B cell (primary cell): ENCODE measurements at regions not wholly inside any gene's neighbourhood (a gene's known extent, or its start where the extent isn't known, plus 50 kb on each side); places are given as distances from the start of the nearest gene placed in this dataset.

Source experiments
- ATAC-seq: fragments of 200-7000 bp; cut with Tn5 transposase; one replicate; pipeline ENCODE4 v1.10.0; 2021; ENCODE audit warnings: low read depth, mild to moderate bottlenecking, moderate number of reproducible peaks, moderate library complexity
- CTCF ChIA-PET: fragments of 350-600 bp; sonication (Branson Sonifier 250); formaldehyde crosslinking; loops from one replicate; lab custom pipeline; 2021; ENCODE audit warnings: antibody characterized with exemption, inconsistent platforms; lab: Charles Lee
- POLR2A ChIA-PET: fragments of 350-600 bp; sonication (Branson Sonifier 250); formaldehyde crosslinking; loops from one replicate; lab custom pipeline; 2021; ENCODE audit warnings: antibody characterized with exemption; lab: Charles Lee
- DNase-seq: peaks from one replicate; pipeline ENCODE4 v3.0.0; 2013
- H2AFZ ChIP-seq: 2 replicates; pipeline ENCODE4 v1.6.1; 2012; ENCODE audit warnings: mild to moderate bottlenecking, low read depth, low read length; ENCODE audit not compliant: insufficient read depth, poor library complexity, severe bottlenecking
- H3K27ac ChIP-seq, 2 donors: 1 replicate in 1 of 2; 2 replicates in 1 of 2; pipeline ENCODE4 v1.5.1; 2012 to 2013; ENCODE audit warnings: low read length in 2 of 2, mild to moderate bottlenecking in 2 of 2, moderate library complexity in 1 of 2
- H3K27me3 ChIP-seq, 4 experiments: fragments of 200-600 bp in 1 of 4; sonication (generic) in 1 of 4; replicated peaks in 1 of 4; 1 replicate in 2 of 4; 2 replicates in 2 of 4; pipeline versions ENCODE4 v1.6.1 to v1.7.0; 2013 to 2016; ENCODE audit warnings: low read length in 3 of 4, mild to moderate bottlenecking in 2 of 4, mixed read lengths in 1 of 4, moderate library complexity in 1 of 4; ENCODE audit not compliant: insufficient read depth in 4 of 4, control insufficient read depth in 3 of 4; ENCODE audit errors: control extremely low read depth in 1 of 4
- H3K36me3 ChIP-seq, 2 experiments: replicated peaks in 1 of 2; 1 replicate in 1 of 2; 2 replicates in 1 of 2; pipeline versions ENCODE4 v1.6.1 to v1.7.1; 2013; ENCODE audit warnings: low read length in 1 of 2; ENCODE audit not compliant: insufficient read depth in 2 of 2, control insufficient read depth in 1 of 2; ENCODE audit errors: control extremely low read depth in 1 of 2, extremely low read depth in 1 of 2
- H3K4me1 ChIP-seq, 2 donors: fragments of 200-600 bp in 1 of 2; sonication (generic) in 1 of 2; 1 replicate in 1 of 2; 2 replicates in 1 of 2; pipeline versions ENCODE4 v1.5.1 to v1.6.1; 2013 to 2017; ENCODE audit warnings: low read length in 2 of 2; ENCODE audit not compliant: control insufficient read depth in 2 of 2, insufficient read depth in 2 of 2
- H3K4me2 ChIP-seq: replicated peaks from 2 replicates; pipeline ENCODE3; 2012; ENCODE audit warnings: mild to moderate bottlenecking, low read depth, low read length; ENCODE audit not compliant: poor library complexity, severe bottlenecking
- H3K4me3 ChIP-seq, 5 experiments: fragments of 200-600 bp in 1 of 5; sonication (generic) in 1 of 5; 1 replicate in 3 of 5; 2 replicates in 2 of 5; pipeline versions ENCODE4 v1.5.1 to v1.7.0; 2011 to 2016; ENCODE audit warnings: low read length in 4 of 5, mild to moderate bottlenecking in 4 of 5, low read depth in 2 of 5, control low read depth in 1 of 5, moderate library complexity in 1 of 5; ENCODE audit not compliant: insufficient read depth in 1 of 5; ENCODE audit errors: control extremely low read depth in 1 of 5, extremely low read depth in 1 of 5
- H3K79me2 ChIP-seq: fragments of 200-600 bp; sonication (generic); one replicate; pipeline ENCODE4 v1.6.0; 2016; ENCODE audit warnings: low read length; ENCODE audit not compliant: control insufficient read depth, insufficient read depth
- H3K9ac ChIP-seq: fragments of 200-600 bp; sonication (generic); 2 replicates; pipeline ENCODE4 v1.6.1; 2017; ENCODE audit warnings: mild to moderate bottlenecking, low read length, moderate library complexity
- H3K9me3 ChIP-seq, 3 donors: one replicate each; pipeline versions ENCODE4 v1.6.1 to v1.7.1; 2013; ENCODE audit warnings: low read length in 2 of 3; ENCODE audit not compliant: control insufficient read depth in 2 of 3, insufficient read depth in 1 of 3; ENCODE audit errors: control extremely low read depth in 1 of 3
- H4K20me1 ChIP-seq: 2 replicates; pipeline ENCODE4 v1.6.0; 2012; ENCODE audit warnings: mild to moderate bottlenecking, low read length; ENCODE audit not compliant: insufficient read depth, control insufficient read depth, poor library complexity, severe bottlenecking
- H3K27ac Mint-ChIP-seq: one replicate; pipeline ENCODE4 v1.8.0; 2021; ENCODE audit warnings: mixed read lengths
- H3K27me3 Mint-ChIP-seq: one replicate; pipeline ENCODE4 v1.8.0; 2021; ENCODE audit warnings: mixed read lengths
- H3K4me1 Mint-ChIP-seq: one replicate; pipeline ENCODE4 v1.8.0; 2021; ENCODE audit warnings: mixed read lengths
- H3K4me3 Mint-ChIP-seq: one replicate; pipeline ENCODE4 v1.8.0; 2021; ENCODE audit warnings: mixed read lengths
- H3K9me3 Mint-ChIP-seq: one replicate; pipeline ENCODE4 v1.8.0; 2022; ENCODE audit warnings: mixed read lengths; ENCODE audit not compliant: insufficient read depth
- CTCF ChIP-seq: fragments of 200-600 bp; IDR thresholded peaks from one replicate; pipeline ENCODE4 v1.8.0; 2022; ENCODE audit warnings: antibody characterized with exemption, mild to moderate bottlenecking
- EZH2 ChIP-seq: IDR thresholded peaks from 2 replicates; pipeline ENCODE4 v1.6.1; 2012; ENCODE audit warnings: borderline replicate concordance, low read depth, mild to moderate bottlenecking, moderate library complexity, low read length; ENCODE audit not compliant: insufficient read depth, poor library complexity, severe bottlenecking
- WGBS: methylation state at CpG from one replicate; pipeline ENCODE4 v1.1.5; 2013; ENCODE audit warnings: missing lambda C conversion rate; ENCODE audit not compliant: insufficient coverage; 5-methylcytosine and 5-hydroxymethylcytosine counted together
- intact Hi-C: fragments of 100-400 bp; cut with micrococcal nuclease; formaldehyde crosslinking; loops from one replicate; pipeline ENCODE4 v1.10.0; 2022

GRCh38 chr17:77018504-77018903 lies 122.3 kb upstream of the SEC14L1 start:
- no peak overlapping the region for H2AFZ ChIP-seq
- ChIA-PET CTCF (no interaction called here), POLR2A (no interaction called here)
- no peak for TF ChIP-seq CTCF
- no peak for TF ChIP-seq EZH2
- H3K4me2 ChIP-seq = no peak overlapping the region
- intact Hi-C loops = no loop called here
- 96% methylated on average over 5 of the region's 5 CpGs for WGBS
- no peak overlapping the region for H3K4me3 ChIP-seq
- DNase-seq (no peak), ATAC-seq (no peak)
- H3K27ac ChIP-seq = no peak overlapping the region
- no peaks in the 10 kb centered on the region for H3K4me1 ChIP-seq
- H4K20me1 ChIP-seq = no peaks in the 10 kb centered on the region
- no peaks in the 10 kb centered on the region for H3K27me3 ChIP-seq
- no peaks in the 10 kb centered on the region for H3K79me2 ChIP-seq
- Mint-ChIP-seq H3K4me3 (no peak overlapping the region), H3K4me1 (peaks cover 4% of the 10 kb centered on the region), H3K9me3 (peaks cover 6% of the 10 kb centered on the region), H3K27me3 (peaks cover 5% of the 10 kb centered on the region), H3K27ac (no peak overlapping the region)
- H3K9ac ChIP-seq = no peak overlapping the region
- H3K36me3 ChIP-seq = no peaks in the 10 kb centered on the region
- peaks cover 0 to 13% (median 0%) of the 10 kb centered on the region in 3 donors for H3K9me3 ChIP-seq

GRCh38 chr17:77019893-77020379 lies 120.8 kb upstream of the SEC14L1 start:
- Histone ChIP-seq H4K20me1 (no peaks in the 10 kb centered on the region), H3K9ac (no peak overlapping the region), H2AFZ (no peak overlapping the region), H3K4me2 (no peak overlapping the region), H3K4me3 (no peak overlapping the region), H3K27me3 (peaks cover 0 to 5% (median 1%) of the 10 kb centered on the region in 4 experiments), H3K36me3 (no peaks in the 10 kb centered on the region), H3K27ac (no peak overlapping the region), H3K79me2 (no peaks in the 10 kb centered on the region), H3K4me1 (no peaks in the 10 kb centered on the region), H3K9me3 (peaks cover 0 to 13% (median 0%) of the 10 kb centered on the region in 3 donors)
- ChIA-PET CTCF (interaction anchor here (1.0 kb wide), 1 partner anchor 11 kb away, joined by 3 read pairs; no protein-coding TSS in a partner anchor), POLR2A (interaction anchor here (0.5 kb wide), 1 partner anchor 1280 kb away, joined by 6 read pairs; no protein-coding TSS in a partner anchor)
- Mint-ChIP-seq H3K4me3 (no peak overlapping the region), H3K27me3 (peaks cover 12% of the 10 kb centered on the region), H3K27ac (no peak overlapping the region), H3K4me1 (peaks cover 4% of the 10 kb centered on the region), H3K9me3 (peaks cover 6% of the 10 kb centered on the region)
- no peak for TF ChIP-seq CTCF
- no peak for TF ChIP-seq EZH2
- no peak for ATAC-seq
- no peak for DNase-seq
- intact Hi-C loops = no loop called here
- WGBS = 98% methylated on average over 11 of the region's 12 CpGs
